BJ (cell line): ENCODE measurements at regions not wholly inside any gene's neighbourhood (a gene's known extent, or its start where the extent isn't known, plus 50 kb on each side); places are given as distances from the start of the nearest gene placed in this dataset.

Experiments used
- CTCF ChIA-PET: fragments of 350-600 bp; formaldehyde crosslinking; extraction: SDS; loops from one replicate; lab custom pipeline; 2021; ENCODE audit warnings: antibody characterized with exemption, inconsistent platforms; lab: Yijun Ruan, JAX
- POLR2A ChIA-PET: fragments of 300-600 bp; sonication (Branson Sonifier 250); formaldehyde crosslinking; extraction: SDS; loops from one replicate; lab custom pipeline; 2021; ENCODE audit warnings: antibody characterized with exemption; lab: Charles Lee
- DNase-seq: peaks from one replicate; pipeline ENCODE4 v3.0.0-alpha.2; 2011; ENCODE audit warnings: low read depth
- H3K27me3 ChIP-seq: 2 replicates; pipeline ENCODE4 v1.6.0; 2011; ENCODE audit warnings: low read length; ENCODE audit not compliant: control insufficient read depth, insufficient read depth
- H3K36me3 ChIP-seq: 2 replicates; pipeline ENCODE4 v1.5.1; 2011; ENCODE audit warnings: low read length; ENCODE audit not compliant: control insufficient read depth, insufficient read depth
- H3K4me3 ChIP-seq: 2 replicates; pipeline ENCODE4 v1.5.1; 2011; ENCODE audit warnings: low read depth, mild to moderate bottlenecking, control low read depth, low read length
- TF ChIP-seq, protein P1 (sequence below): IDR thresholded peaks from 2 replicates; pipeline ENCODE4 v1.5.1; 2011; ENCODE audit warnings: low read depth, mild to moderate bottlenecking, control low read depth, inconsistent platforms, low read length, moderate library complexity; ENCODE audit not compliant: insufficient read depth

DNA sequence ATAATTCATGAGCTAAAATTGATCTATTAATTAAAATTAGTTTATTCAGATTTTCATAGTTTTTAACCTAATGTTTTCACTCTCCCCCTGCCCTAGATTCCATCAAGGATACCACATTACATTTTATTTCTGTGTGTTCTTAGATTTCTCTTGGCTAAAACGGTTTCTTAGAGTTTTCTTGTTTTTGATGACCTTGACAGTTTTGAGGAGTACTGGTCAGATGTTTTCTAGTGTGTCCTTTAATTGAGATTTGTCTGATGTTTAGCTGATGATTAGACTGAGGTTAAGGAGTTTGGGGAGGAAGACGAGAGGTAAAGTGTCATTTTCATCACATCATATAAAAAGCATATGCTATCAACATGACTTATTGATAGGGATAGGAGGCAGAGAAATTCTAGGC, 475.9 kb downstream of the SQOR start:
- CTCF ChIA-PET, result interaction anchor here (0.9 kb wide), 1 partner anchor 315 kb away, joined by 3 read pairs; no protein-coding TSS in a partner anchor
- POLR2A ChIA-PET, result no interaction called here
- Histone ChIP-seq H3K4me3 (no peak overlapping the region), H3K27me3 (no peaks in the 10 kb centered on the region), H3K36me3 (no peaks in the 10 kb centered on the region)
- DNase-seq, result no peak
- TF ChIP-seq, protein P1, sequence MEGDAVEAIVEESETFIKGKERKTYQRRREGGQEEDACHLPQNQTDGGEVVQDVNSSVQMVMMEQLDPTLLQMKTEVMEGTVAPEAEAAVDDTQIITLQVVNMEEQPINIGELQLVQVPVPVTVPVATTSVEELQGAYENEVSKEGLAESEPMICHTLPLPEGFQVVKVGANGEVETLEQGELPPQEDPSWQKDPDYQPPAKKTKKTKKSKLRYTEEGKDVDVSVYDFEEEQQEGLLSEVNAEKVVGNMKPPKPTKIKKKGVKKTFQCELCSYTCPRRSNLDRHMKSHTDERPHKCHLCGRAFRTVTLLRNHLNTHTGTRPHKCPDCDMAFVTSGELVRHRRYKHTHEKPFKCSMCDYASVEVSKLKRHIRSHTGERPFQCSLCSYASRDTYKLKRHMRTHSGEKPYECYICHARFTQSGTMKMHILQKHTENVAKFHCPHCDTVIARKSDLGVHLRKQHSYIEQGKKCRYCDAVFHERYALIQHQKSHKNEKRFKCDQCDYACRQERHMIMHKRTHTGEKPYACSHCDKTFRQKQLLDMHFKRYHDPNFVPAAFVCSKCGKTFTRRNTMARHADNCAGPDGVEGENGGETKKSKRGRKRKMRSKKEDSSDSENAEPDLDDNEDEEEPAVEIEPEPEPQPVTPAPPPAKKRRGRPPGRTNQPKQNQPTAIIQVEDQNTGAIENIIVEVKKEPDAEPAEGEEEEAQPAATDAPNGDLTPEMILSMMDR, result no peak

DNA sequence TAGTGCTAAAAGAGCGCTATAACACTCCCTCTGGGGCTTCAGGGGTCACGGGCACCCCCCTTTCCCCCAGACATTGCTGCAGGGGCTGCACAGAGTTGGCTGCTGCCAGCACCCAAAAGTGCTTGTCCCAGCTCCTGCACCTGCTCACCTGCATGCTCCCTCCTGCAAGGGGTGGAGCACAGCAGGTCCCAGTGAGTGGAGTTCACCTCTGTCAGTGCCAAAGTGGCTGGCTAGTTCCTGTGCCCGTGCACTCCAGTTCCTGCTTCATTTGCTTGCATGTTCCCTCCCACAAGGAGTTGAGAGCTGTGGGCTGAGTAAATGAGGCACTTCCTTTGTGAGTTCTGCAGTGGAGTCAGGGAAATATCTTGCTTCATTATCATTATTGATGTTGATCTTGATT, 476.9 kb downstream of the SQOR start:
- ChIA-PET POLR2A (no interaction called here), CTCF (no interaction called here)
- H3K27me3 ChIP-seq, result no peaks in the 10 kb centered on the region
- DNase-seq, result no peak
- no peak overlapping the region for H3K4me3 ChIP-seq
- TF ChIP-seq, protein P1, result no peak
- H3K36me3 ChIP-seq, result no peaks in the 10 kb centered on the region

DNA sequence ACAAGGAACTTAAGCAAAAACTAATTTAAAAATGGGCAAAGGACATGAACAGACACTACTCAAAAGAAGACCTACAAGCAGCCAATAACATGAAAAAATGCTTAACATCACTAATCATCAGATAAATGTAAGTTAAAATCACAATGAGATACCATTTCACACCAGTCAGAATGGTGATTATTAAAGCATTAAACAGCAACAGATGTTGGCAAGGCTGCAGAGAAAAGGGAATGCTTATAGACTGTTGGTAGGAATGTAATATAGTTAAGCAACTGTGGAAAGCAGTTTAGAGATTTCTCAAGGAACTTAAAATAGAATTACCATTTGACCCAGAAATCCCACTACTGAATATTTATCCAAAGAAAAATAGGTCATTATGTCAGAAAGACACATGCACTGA, 482.2 kb downstream of the SQOR start:
- H3K4me3 ChIP-seq, result no peak overlapping the region
- no peaks in the 10 kb centered on the region for H3K27me3 ChIP-seq
- no peaks in the 10 kb centered on the region for H3K36me3 ChIP-seq
- ChIA-PET POLR2A (no interaction called here), CTCF (no interaction called here)
- DNase-seq, result no peak
- TF ChIP-seq, protein P1, result no peak

DNA sequence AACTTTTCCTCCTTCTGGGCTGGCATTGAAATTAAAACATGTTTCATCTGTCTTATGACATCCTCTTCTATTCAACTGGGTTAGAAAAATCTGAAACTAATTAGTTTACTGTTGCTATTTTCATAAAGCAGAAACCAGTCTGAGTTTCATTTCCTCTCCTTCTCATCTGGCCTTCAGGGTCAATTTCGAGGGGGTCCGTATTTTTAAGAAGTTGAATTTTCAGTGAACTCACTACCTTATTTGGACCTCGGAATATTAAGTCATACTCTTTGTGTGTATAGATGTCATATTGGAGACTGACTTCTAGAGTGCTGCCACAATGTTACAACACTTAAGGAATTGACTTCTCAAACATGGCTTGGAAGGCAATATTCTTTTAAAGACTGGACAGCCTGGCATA, 485.9 kb downstream of the SQOR start:
- H3K4me3 ChIP-seq, result no peak overlapping the region
- no peak for DNase-seq
- CTCF ChIA-PET, result no interaction called here
- TF ChIP-seq, protein P1, result no peak
- POLR2A ChIA-PET, result no interaction called here
- no peaks in the 10 kb centered on the region for H3K27me3 ChIP-seq
- H3K36me3 ChIP-seq, result no peaks in the 10 kb centered on the region

DNA sequence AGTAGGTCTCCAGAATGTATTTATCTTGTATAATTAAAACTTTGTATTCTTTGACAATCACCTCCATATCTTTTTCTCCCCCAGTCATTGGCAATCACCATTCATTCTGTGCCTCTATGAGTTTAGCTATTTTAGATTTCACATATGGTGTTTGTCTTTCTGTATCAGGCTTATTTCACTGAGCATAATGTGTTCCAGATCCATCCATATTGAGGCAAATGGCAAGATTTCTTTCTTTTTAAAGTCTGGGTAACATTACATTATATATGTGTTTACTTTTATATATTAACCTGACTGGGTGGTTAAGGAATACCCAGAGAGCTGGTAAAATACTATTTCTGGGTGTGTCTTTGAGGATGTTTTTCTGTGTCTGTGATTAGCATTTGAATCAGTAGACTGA, 486.6 kb downstream of the SQOR start:
- CTCF ChIA-PET, result no interaction called here
- no peaks in the 10 kb centered on the region for H3K36me3 ChIP-seq
- TF ChIP-seq, protein P1, result no peak
- POLR2A ChIA-PET, result no interaction called here
- H3K27me3 ChIP-seq, result no peaks in the 10 kb centered on the region
- no peak for DNase-seq
- no peak overlapping the region for H3K4me3 ChIP-seq
